GM18498 (cell line): ENCODE measurements at regions not wholly inside any gene's neighbourhood (a gene's known extent, or its start where the extent isn't known, plus 50 kb on each side); places are given as distances from the start of the nearest gene placed in this dataset.

Experiments
- ATAC-seq: cut with Tn5 transposase; IDR thresholded peaks from one replicate; pipeline ENCODE4 v1.9.1; 2021; ENCODE audit warnings: mild to moderate bottlenecking, moderate library complexity; ENCODE audit not compliant: unreplicated experiment

GRCh38 chr18:39801848-39802247 lies 2153.2 kb upstream of the PIK3C3 start:
- ATAC-seq, result no peak

DNA sequence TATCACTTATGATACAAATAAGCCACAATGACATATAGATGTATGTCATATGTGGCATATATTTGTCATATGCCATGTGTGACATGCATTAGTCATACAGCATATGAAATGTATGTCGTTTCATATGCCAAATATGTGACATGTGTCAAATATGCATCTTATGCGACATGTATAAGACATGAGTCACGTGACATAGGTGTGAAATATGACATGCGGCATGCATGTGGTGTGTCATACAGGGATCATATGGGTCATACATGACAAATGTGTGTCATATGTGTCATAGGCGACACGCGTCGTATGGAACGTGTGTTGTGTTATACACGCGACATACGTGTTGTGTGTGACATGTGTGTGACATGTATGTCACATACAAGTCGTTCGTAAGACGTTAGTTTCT lies 2154.0 kb upstream of the PIK3C3 start:
- ATAC-seq, result no peak

GRCh38 chr18:39799006-39799405 lies 2156.0 kb upstream of the PIK3C3 start:
- ATAC-seq, result no peak

- no peak for ATAC-seq
Observed at GRCh38 chr18:39796393-39796792, 2158.6 kb upstream of the PIK3C3 start.

- ATAC-seq, result no peak
Observed at GRCh38 chr18:39795350-39795749, 2159.7 kb upstream of the PIK3C3 start.

- no peak for ATAC-seq
Observed at GRCh38 chr18:39793609-39794008, 2161.4 kb upstream of the PIK3C3 start.

GRCh38 chr18:39788383-39788782 lies 2166.7 kb upstream of the PIK3C3 start:
- no peak for ATAC-seq

GRCh38 chr18:39786477-39786876 lies 2168.6 kb upstream of the PIK3C3 start:
- no peak for ATAC-seq

DNA sequence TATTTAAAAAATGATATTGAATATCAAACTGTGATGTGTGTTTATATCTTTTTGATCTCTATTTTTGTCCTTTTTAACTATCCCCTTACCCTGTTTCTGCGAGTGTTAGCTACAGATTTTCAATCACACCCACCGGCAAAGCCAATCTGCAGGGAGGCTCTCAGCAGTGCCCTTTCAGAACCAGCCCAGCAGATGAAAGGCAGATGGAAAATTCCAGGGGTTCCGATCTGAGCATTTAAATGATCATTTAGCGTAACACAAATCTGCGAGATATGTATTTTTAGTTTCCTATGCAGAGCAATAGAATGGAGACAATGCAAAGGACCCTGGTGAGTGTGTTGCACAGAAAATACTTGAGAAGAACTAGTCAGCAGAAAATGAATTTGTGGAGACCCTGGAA lies 2170.5 kb upstream of the PIK3C3 start:
- ATAC-seq, result no peak

GRCh38 chr18:39781565-39781964 lies 2173.5 kb upstream of the PIK3C3 start:
- no peak for ATAC-seq

DNA sequence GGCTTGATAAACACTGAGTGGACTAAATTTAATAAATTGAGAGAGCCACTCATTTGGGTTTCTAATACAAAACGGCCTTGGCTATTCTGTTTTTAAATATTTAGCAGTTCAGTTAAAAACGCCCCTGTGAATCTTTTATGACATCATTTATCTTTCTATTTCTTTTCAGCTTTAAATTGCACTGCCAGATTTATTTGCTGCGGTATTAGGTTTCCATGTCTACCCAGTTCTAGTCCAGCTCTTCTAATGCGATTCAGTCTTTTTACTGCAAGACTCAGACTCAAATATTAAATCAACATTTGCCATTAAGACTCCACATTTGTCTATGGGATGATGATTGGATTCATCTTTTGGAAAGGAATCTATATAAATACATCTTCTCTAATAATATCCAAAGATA lies 2174.3 kb upstream of the PIK3C3 start:
- ATAC-seq, result no peak

DNA sequence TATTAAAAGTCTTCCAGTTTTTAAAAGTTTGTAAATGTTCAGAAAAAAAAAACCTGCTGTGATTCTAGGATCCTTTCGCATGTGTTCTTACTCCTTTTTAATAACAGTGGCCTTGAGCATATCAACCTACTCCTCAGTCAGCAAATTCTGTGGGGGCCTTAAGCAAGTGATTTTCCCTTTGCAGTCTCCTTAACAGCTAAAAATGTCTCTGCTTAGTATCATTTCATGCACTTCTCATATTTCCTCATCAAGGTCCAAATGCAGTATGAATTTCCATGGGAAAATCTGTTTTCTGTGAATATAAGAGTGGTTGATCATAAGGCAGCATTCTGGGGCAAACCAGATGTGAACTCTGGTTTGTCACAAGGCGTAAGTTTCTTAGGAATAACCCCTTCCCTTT lies 2175.1 kb upstream of the PIK3C3 start:
- ATAC-seq, result no peak

DNA sequence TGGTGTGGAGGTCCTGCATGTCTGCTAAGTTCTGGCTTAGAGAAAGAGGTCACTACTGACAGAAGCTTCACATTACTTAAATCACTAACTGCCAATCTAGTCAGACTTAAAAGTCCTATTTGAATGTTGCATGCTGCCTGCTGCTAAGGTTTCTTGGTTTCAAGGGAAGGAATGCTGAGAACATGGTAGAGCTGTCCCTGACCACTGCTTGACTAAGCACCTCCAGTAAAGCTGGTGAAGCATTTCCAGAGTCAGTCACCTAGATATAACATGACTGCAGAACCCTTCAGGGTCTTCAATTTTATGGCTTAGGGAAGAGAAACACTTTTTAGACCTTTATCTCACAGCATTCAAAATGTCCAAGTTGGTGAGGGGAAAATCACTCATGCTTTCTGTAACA lies 2178.3 kb upstream of the PIK3C3 start:
- no peak for ATAC-seq

DNA sequence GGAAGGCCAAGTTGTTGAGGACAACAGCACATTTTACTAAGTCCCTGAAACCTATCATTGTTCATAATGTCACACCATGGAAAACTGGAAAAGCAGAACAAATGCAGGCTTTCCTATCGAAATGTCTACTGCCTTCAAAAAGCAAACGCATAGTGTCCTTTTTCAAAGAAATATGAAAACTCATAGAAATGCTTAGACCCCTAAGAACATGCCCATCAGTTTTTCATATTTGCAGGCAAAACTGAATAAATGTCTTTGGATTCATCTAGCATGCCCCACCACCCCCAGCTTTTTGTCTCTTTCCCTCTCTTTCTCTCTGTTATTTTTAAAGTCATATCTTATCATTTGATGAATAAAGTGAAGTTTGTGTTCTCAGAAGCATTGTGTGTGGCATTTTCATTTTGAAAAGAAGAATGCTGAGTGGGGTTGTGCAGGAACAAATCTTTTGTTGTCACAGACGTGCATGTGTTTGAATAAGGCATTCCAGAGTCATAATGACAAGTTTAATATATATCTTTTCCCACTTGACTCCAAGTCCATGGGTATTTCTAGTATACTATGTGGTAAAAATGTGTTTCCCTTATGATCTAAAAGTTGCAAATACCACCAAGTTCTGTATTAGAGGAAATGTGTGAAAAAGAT lies 2180.0 kb upstream of the PIK3C3 start:
- no peak for ATAC-seq

DNA sequence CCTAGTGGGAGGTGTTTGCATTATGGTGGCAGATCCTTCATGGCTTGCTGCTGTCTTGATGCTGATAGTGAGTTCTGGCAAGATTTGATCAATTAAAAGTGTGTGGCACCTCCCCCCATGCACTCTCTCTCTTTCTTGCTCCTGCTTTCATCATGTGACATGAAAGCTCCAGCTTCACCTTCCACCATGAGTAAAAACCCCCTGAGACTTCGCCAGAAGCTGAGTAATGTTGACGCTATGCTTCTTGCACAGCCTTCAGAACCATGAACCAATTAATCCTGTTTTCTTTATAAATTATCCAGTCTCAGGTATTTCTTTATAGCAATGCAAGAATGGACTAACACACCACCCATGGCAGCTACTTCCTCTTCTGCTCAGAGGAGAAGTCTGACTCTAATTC lies 2181.4 kb upstream of the PIK3C3 start:
- no peak for ATAC-seq

DNA sequence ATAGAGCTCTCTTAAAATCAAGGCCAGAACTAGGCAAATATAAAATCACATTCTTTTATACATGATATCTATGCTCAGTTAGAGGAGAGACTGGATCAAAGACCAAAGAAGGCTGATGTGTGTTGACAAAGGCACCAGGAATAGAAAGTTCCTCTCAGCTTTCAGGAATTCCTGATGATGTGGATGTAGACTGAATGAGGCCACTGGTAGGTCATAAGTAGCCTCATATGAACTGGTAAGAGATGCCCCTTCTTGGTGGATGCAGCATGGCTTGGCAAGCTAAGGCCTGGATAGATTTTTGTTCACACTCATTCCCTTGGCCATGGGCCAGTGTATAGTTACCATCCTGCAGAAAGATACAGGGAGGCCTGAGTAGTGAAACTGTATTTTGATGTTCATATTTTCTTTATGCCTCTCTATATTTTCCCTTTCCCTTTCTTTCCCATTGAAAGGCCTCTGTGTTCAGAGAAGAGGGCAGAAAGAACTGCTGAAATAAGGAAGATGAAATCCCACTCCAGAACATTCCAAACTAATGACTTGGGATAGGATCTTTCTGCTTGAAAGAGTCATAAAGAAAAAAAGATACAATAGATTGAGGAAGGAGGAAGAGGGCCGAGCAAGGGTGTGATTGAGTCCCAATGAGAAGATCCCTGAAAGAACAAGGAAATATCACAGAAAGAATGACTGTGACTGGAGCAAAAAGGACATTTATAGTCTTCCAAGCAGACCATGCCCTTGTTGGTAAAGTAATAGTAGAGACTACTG lies 2182.7 kb upstream of the PIK3C3 start:
- ATAC-seq, result no peak

- no peak for ATAC-seq
Observed at GRCh38 chr18:39770399-39770798, 2184.6 kb upstream of the PIK3C3 start.

GRCh38 chr18:39764873-39765272 lies 2190.2 kb upstream of the PIK3C3 start:
- ATAC-seq, result no peak

DNA sequence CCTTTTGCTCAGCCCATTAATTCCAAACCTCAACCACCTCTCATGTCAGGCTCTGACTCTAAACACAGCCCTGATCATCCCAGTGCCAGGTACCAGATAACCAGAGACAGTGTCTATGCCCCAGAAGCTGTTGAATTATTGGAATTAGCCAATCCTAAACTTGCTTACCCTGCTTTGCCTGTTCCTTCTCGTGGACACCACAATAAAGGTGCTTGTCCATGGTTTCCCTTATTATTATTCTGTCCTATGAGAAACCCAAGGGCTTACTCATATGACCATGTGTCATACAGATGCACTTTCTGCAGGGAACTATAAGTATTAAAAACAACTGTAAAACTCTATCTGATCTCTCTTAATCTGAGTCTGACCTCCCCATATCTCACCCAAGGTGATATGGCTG lies 2193.8 kb upstream of the PIK3C3 start:
- no peak for ATAC-seq

DNA sequence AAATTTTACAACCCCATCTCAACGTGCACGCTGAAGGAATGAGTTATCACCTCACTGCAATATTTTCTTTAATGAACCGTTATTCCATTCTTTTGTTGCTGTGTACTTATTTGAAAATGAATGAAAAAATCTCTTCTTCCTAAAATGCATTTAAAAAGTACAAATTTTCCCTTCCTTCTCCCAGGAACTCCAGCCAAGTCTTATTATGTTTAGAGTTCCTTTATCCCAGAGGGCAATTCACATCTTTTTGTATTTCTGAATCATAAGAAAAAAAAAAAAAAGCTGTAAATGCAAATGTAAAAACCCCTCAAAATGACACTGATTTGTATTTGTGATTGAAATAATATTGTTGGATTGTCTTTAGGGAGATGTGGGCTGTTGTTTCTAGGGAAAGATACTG lies 2194.3 kb upstream of the CELF4 start:
- ATAC-seq, result no peak

DNA sequence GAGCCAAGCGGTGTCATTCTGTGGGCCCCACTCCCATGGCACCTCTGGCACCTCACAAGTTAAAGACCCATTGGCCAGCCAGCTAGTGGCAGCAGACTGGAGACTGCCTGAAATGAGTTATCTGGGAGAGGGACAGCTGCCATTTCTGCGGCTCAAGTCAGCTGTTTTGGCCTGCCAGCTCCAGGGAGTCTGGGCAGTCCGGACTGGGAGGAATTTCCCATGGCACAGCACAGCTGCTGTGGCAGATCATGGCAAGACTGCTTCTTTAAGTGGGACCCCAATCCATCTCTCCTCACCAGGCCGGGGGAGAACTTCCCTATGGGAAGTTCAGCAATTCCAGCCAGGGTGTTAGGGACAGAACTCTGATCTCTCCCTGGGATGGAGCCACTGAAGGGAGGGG lies 2187.6 kb upstream of the CELF4 start:
- no peak for ATAC-seq

- no peak for ATAC-seq
Observed at GRCh38 chr18:39752351-39752750, 2186.8 kb upstream of the CELF4 start.

DNA sequence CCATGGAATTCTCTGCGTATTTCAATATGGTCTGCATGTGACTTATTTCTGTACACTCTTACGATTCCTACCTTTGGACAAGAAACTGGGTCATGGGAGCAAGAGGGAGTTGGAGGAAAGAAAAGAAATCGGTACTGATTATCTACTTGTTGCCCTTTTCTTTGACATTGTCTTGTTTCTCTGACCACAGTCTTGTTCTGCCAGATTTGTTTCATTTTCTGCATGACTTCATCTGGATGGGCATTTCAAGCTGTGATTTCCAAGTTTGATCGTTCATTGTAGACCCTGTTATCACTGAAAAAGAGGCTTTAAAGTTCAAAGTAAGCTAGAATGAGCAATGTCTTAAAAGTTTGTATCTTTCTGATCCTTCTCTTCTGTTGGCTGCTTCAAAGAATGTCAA lies 2186.3 kb upstream of the CELF4 start:
- ATAC-seq, result no peak
